Endometrium (tissue), 2 donors: ENCODE measurements at regions not wholly inside any gene's neighbourhood (a gene's known extent, or its start where the extent isn't known, plus 50 kb on each side); places are given as distances from the start of the nearest gene placed in this dataset.

Experiments used
- FAIRE-seq: peaks from 2 replicates; lab custom pipeline; 2012; peaks lifted over from hg19 to GRCh38; lab: Jason Lieb, UNC
- donor health status: control.
- donor health status: control.

DNA sequence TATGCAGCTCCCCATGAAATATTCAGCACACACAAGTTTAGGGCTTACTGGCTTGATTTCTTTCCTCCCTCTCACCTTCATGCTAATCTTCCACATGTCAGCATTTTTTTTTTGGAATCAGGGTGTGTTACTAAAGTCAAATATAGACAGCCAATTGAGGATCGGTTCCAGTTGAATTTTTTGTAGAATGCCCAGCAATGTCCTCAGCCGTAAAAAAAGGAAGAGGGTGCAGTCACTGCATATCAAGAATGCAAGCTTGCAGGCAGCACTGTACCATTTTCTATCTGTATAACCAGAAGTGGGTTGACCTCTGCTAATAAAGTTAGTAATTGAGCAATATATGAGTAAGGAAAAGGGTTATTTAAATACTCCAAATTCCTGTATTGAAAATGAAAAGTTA is 51.4 kb upstream of the CHMP2B start:
- FAIRE-seq = no peak

DNA sequence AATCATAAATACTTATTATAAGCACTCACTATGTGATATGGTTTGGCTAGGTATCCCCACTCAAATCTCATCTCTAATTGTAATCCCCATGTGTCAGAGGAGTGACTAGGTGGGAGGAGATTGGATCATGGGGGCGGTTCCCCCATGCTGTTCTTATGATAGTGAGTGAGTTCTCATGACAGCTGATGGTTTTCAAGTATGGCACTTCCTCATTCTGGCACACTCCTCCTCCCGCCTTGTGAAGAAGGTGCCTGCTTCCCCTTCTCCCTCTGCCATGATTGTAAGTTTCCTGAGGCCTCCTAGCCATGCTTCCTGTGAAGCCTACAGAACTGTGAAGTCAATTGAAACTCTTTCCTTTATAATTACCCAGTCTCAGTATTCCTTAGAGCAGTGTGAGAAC is 53.3 kb upstream of the CHMP2B start:
- FAIRE-seq = no peak

DNA sequence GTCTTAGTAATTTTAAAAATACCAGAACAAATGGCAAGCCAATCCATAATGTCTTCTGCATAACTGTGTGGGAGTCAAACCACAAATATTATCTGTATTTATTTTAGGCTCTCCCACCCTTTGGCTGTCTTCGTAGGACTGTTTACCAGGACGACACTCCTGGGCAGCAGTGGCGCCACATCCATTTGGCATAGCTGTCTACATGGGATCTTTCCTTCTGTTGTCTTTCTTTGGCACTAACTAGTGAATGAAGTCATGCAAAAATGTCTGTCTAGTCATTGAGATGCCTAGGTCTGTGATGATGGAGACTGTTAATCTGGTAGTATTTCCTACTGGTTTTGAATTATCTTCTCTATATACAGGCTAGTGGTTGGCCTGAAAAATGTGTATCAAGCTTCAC is 54.0 kb upstream of the CHMP2B start:
- no peak for FAIRE-seq

DNA sequence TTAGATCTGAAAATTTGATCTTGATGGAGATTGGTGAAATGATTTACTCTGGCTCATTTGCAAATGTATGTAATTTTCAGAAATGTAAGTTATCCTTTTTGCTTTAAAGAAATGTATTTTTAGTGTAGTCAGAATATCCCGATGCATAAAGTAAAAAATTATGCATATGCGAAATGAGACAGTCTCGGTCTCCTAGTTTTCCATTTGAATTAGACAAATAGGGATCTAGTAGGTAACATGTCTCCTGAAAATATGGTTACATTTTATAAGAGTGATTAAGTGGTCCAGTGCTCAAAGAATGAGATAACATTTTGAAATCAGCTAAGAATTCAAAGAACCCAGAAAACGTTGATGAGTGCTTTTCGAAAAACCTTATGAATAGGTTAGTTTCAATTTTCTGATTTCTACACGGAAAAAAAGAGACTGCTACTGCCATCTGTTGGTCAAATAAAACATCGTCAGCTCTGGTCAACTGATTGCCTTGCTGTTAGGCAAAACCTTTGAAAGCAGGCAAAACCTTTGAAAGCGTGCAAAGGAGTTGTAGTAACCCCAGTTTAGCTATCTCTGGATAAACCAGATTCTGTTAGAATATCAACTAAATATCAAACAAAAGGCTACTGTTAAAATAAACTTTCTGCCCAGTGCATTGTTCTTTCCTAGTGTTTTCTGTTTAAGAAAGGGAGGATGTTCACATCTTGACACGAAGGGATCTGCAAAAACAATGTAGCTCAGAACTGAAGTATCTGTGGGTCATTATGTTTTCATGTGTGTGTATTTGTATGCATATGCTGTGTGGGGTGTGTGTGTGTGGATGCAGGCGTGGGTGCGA is 59.3 kb upstream of the CHMP2B start:
- peak; percentile 89 for FAIRE-seq

DNA sequence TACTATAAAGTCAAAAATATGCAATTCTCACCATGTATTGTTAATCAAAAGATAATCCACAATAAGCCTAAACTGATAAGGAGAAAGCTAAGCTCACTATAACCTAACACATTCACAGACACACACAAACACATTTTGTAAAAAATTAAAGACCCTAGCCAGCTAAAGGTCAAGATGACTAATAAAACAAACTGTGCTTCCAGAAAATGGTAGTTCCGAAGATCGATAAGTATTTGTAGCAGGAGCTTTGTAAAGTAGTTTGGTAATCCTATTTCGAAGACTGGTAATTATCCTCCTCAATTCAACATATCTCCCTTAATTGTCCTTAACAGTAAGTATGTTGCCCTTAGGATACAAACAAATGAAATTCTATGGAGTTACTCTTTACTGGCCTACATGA is 62.9 kb upstream of the CHMP2B start:
- no peak for FAIRE-seq

DNA sequence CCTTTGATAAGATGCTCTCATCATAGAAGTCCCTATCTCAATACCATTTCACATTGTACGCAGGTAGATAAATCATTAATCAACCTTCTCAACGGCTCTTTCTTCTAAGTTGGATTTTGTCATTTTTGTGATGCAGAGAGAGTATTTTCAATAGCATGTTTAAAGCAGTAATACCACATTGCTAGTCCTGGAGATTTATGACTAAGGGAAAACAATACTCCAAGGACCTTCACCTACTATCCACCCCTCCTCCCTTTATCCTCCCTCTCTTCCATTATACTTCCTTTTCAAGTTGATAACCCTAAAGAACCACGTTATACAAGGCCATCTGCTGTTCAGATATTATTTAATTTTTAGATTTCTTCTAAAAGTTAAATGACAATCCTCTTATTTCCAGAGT is 65.3 kb upstream of the CHMP2B start:
- FAIRE-seq = no peak

DNA sequence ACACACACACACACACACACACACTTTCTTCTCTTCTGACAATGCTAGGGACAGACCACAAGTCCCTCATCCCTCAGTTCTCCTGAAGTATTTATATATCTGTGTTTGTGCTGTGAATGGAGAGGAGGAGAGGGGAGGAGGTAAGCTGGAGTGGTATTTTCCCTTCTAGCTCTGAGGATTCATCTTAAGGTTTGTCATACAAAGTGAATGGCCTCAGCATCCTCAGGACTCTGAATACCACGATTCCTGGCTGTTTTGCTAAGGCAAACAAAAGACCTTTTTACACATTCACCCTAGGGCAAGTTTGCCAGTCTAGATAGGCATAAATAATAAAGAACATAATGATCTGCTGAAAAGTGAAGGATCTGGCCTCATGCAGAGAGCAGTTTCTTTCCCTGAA is 65.7 kb upstream of the CHMP2B start:
- FAIRE-seq = no peak

DNA sequence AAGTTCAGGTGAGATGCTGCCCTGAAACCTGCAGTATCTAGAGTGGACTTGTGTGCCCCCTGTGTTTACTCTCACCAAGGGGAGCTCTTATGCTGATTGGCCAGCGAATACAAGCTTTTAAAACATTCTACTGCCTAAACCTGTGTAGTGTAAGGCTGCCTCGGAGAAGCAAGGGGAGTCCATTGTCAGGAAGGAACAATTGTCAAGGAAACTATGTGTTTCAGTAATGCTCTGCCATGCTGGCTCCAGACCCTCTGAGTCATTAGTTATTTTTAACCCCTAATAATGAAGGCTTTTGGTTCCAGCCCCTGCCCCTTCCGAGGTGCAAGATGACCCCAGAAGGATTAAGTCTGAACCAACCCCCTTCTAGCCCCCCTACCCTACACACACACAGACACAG is 66.1 kb upstream of the CHMP2B start:
- no peak for FAIRE-seq

DNA sequence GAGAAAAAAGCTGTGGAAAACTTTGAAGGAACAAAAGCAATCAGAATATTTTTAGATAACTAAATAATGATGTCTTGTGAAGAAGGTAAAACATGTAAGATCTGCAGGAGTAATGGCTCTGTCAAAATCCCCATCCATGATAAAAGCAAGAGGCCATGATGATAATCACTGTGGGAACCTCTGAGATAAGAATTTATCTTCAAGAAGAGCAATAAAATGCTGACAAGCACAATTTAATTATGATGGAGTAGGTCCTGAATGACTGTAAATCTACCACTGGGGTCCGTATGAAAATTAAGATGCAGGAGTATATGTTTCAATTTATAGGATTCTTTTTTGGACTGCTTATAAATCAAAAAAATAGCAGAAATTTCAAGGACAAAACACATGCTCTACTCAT is 68.3 kb upstream of the CHMP2B start:
- no peak for FAIRE-seq

DNA sequence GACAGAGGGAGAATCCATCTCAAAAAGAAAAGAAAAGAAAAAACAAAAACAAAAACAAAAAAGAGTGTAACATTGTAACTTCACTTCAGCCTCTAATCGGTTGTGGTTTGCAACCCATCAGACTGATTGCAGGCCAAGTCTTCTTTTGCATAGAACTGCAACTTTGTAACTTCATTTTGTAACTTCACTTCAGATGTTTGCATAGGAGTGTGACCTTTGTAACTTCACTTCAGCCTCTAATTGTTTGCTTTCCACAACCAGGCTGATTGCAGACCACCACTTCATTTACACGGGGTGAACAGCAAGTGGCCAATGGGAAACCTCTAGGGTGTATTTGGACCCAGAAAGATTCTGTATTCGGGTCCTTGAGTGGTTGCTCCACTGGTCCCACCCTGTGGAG is 79.1 kb upstream of the CHMP2B start:
- FAIRE-seq = no peak

DNA sequence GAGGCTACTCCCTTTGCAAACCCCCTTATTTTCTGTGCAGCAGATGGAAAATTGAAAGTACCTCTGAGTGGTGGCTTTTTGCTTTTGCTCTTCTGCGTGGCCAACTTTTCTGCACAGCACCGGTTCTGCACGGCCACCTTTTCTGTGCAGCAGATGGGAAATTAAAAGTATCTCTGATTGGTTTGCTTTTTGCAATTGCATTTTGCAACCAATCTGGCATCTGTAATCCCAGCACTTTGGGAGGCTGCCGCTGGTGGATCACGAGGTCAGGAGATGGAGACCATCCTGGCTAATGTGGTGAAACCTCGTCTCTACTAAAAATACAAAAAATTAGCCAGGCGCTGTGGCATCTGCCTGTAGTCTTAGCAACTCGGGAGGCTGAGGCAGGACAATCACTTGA is 79.5 kb upstream of the CHMP2B start:
- FAIRE-seq = no peak

DNA sequence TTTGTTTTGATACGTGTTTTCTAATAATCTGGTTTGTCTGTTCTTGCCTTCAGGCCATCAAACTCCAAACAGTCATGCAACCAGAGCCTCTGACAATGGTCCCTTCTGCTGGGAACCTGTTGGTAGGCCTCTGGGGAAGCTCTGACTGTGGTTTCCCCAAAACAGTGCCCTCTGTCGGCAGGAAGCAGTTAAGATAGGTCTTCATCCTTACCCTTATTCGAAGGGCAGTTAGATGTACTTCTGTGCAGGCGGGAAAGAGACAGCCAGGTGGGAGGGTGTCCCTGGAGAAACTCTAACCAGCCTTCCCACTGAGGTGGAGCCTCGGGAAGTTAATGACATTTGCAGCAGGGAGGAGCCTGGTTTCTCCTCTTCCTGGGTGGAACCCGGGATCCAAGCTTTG is 81.6 kb upstream of the CHMP2B start:
- FAIRE-seq = no peak

DNA sequence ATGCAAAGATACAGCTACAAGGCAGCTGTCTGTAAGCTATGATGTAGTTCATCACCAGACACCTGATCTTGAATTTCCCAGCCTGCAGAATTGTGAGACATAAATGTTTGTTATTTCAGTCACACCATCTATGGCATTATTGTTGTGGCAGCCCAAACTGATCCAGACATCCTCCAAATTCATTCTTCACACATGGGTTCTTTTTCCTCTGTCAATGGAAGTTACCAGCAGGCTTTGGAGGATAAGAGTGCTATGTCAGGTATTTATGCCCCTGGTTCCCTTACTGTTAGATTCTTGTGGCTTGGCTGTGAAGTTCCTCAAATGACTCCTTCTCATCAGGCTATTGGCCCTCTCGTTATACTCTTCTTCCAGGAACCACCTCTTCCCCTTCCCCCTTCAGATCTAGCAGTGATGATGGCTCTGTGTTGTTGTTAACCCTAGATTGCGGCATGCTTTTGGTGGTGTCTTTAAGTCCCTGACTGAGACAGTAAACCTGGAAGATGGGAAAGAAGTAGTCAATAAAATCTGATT is 91.0 kb upstream of the CHMP2B start:
- FAIRE-seq = no peak

DNA sequence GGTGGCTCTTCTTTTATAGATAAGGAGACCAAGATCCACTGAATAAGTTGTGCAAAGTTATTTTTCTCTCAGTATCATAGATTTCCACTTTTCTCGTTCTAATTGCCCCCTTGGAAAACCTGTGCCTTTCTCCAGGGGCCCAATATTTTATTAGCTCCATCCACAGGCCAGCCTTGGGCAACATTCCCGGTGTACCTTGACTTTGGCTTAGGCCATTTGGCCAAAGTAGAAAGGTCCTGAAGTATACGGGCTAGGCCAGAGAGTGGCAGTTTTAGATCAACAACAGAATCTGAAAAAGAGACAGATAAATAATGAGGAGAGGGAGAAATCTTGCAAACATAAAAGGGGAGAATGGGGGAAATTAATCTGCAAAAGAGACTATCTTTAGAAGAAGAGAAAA is 91.7 kb upstream of the CHMP2B start:
- no peak for FAIRE-seq

DNA sequence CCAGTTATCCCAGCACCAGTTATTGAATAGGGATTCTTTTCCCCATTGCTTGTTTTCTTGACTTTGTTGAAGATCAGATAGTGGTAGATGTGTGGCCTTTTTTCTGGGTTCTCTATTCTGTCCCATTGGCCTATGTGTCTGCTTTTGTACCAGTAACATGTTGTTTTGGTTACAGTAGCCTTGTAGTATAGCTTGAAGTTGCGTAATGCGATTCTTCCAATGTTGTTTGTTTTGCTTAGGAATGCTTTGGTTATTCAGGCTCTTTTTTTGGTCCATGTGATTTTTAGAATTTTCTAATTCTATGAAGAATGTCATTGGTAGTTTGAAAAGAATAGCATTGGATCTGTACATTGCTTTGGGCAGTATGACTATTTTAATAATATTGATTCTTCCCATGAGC is 94.3 kb upstream of the CHMP2B start:
- no peak for FAIRE-seq

DNA sequence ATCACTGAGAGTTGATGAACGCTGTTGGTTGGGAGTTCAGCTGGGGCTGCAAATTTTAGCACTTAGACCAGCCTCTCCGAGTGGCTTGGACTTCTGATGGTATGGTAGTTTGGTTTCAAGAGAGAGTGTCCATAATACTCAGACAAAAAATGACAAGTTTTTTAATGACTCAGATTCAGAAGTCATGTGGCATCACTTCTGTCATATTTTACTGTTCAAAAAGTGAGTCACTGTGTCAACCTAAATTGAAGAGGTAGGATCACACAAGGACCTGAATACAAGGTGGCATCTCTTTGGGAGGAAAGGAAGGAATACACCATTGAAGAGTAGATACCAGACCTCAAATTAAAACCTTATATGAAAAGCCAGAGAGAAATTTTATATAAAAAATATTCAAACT is 99.1 kb upstream of the CHMP2B start:
- FAIRE-seq = no peak

DNA sequence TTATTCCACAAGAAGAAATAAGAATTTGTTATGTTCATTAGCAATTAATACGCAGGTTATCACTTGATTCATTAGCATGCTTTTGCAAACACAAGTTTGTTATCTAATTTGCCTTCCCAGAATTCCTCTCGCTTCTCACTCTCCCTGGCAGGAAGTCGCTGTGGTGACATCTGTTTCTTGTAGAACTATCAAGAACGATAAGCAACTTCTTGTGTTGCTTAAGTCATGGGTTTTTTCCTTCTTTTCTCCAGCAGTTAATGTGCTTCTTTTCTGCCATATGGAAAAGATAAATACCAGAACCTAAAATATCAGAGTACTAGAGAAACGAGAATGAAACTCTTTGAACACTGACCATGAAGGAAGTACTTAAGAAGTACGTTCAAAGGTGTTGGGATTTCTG is 99.8 kb upstream of the CHMP2B start:
- FAIRE-seq = no peak

DNA sequence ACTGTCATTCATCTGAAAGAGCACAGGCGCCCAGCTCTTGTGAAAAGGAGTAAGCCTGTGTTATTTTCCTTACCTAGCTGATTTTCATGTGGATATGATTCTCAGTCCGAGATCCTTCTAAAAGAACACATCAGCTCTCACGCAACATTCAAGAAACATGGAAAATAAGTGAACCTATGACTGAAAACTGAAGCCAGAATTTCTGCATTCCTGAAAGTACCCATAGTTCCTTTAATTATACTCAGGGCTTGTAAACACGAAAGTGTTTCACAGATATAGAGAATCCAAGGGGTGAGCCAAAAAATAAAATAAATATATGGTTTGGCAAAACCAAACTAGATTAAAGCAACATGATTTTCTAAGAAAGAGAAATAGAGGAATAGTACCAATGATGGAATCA is 100.8 kb upstream of the CHMP2B start:
- FAIRE-seq = no peak

DNA sequence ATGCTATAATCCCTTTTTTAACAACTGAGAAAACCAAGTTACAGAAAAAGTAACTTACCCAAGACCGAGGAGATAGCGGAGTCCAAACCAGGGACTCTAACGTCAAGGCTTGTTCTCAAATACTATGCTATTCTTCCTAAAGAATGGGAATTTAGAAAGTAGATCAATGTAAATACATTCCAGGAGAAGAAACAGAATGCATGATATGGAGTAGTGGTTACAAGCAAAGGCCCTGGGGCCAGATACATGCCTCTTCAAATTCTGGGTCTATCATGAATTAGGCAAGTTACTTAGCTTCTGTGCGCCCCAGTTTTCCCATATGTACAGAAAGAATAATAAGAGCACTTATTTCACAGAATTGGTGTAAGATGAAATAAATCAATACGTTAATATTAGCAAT is 102.0 kb upstream of the CHMP2B start:
- FAIRE-seq = no peak

DNA sequence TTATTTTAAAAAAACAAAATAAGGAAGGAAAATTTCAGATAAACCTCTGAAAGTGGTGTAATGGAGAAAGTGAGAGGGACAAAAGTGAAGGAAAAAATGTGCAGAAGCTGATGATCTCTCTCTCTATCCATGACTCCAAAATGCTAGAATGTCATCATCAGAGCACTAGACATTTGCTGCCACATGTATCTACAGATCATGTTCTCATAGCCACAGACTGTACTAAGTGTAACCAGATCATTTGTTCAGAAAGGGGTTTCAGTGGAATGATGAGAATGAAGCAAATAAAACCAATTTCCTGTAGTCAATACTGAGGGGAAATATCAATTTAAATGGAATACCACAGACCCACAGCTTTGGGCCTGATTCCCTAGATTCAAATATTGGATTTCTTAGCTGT is 104.3 kb upstream of the CHMP2B start:
- FAIRE-seq = no peak

DNA sequence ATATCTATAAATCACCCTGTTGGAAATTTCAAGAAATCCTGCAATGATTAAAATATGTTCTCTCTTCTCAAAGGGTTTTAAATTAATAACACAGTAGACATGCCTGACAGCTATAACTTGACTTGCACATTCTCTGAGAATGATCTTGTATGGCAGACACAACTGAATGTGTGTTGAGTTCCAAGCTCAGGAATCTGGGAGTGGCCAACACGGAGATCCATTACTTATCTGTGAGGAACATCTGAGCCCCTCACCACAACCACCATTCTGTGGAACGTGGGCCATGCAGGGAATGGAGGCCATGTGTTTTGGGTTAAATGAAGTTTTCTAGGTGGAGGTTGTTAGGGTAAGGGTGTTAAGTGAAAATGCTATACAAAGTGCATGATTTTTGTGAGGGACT is 105.3 kb upstream of the CHMP2B start:
- FAIRE-seq = no peak

DNA sequence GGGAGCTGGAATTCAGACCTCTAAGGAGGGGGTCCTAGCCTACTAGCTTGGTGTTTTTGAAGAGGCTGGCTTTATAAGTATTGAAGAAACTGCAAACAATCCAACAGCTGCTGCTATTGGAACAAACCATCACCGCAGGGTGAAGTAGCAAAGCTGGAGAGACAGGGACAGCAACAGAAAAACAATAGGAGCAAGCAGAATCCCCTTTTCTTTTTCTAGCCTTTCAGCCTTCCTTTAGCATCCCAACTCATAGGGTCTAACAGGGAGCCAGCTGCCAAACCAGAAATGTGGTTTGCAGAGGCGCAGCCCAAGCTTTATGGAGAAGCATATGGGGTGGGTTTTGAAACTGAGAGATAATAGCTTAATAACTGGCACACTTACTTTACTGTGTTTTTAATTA is 106.2 kb upstream of the CHMP2B start:
- FAIRE-seq = no peak

DNA sequence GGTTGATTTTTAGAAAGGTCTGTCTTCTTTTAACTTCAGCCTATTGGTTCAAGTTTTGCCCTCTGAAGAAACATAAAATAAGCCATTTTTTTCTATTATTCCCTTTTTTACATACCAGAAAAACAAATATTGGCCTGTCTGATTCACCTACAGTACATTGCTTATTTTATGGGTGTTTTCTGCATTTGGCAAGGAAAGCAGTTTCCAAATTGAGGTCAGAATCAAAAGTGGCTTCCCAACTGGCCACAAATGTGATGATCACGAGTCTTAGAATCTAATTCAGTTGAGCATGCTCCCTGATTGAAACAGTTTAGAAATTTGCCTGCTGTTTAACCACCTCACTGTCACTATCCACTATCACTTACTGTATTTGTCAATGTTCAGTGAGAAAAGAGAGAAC is 106.9 kb upstream of the CHMP2B start:
- FAIRE-seq = no peak

DNA sequence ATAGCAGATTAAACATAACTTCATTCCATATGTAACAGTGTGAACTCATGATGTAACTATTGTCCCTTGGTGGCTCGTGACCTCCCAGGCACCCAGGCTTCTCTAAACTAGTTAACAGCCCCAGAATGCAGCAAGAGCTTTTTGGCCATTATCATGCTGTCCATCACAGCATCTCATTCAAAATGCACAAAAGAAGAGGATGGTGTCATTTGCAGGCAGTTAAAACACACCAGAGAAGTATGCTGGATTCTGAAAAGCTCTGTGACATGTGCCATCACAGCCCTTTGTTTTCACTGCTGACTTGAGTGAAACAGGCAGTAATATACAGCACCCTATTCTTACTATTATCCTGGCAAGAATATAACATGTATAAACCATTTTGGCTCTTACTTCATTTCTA is 117.6 kb upstream of the CHMP2B start:
- FAIRE-seq = no peak
